ENCODE measurements at regions not wholly inside any gene's neighbourhood (a gene's known extent, or its start where the extent isn't known, plus 50 kb on each side); places are given as distances from the start of the nearest gene placed in this dataset.

DNA sequence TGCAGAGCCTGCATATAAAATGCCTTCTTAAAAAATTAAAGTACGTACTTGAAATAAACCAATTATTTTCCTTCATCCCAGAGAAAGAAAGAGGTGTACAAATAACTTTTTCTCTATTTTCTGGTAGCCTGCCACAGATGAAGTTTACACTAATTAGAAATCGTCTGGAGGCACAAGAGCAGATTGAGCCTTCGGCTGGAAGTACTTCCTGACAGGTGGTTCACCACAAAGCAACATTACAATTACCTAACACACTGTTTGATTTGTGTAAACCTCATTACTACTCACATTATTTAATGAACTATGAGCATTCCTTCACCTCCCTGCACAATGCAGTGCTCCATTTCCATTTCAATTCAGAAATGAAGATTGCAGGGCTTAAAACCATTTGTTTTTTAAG is 856.1 kb downstream of the SI start:
- Histone ChIP-seq H3K9me3 (peaks cover 0 to 9% of the 10 kb centered on the region in 2 donors), H3K36me3 (no peaks in the 10 kb centered on the region), H3K4me3 (no peak overlapping the region), H3K27ac (no peak overlapping the region), H3K4me1 (no peaks in the 10 kb centered on the region), H3K27me3 (no peaks in the 10 kb centered on the region)
- DNase-seq (no peak), ATAC-seq (no peak)
- TF ChIP-seq, protein P1, sequence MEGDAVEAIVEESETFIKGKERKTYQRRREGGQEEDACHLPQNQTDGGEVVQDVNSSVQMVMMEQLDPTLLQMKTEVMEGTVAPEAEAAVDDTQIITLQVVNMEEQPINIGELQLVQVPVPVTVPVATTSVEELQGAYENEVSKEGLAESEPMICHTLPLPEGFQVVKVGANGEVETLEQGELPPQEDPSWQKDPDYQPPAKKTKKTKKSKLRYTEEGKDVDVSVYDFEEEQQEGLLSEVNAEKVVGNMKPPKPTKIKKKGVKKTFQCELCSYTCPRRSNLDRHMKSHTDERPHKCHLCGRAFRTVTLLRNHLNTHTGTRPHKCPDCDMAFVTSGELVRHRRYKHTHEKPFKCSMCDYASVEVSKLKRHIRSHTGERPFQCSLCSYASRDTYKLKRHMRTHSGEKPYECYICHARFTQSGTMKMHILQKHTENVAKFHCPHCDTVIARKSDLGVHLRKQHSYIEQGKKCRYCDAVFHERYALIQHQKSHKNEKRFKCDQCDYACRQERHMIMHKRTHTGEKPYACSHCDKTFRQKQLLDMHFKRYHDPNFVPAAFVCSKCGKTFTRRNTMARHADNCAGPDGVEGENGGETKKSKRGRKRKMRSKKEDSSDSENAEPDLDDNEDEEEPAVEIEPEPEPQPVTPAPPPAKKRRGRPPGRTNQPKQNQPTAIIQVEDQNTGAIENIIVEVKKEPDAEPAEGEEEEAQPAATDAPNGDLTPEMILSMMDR (IDR thresholded peaks at IDR 0.05) = no peak
- intact Hi-C loops (cut with DNase I) = no loop called here

DNA sequence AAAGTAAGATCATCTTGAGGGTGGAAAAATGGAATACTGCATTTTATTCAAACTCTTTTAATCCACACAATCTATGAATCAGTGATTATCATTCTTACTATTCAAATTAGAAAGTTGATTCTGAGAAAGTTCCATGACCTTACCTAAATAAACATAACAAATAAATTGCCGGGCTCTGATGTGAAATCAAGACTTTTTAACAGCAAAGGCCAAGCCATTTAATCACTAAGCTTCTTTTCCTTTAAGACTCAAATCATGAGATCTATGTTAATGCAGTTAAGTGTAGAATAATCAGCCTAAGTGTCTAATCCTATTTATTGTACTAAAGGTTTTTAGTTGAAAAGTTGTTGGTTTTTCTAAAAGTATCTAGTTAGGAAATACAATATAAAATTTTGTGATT is 857.0 kb downstream of the SI start:
- no peak overlapping the region for H3K4me3 ChIP-seq
- H3K36me3 ChIP-seq = no peaks in the 10 kb centered on the region
- peaks cover 0 to 9% of the 10 kb centered on the region in 2 donors for H3K9me3 ChIP-seq
- intact Hi-C loops (cut with DNase I) = no loop called here
- H3K27ac ChIP-seq = no peak overlapping the region
- H3K27me3 ChIP-seq = no peaks in the 10 kb centered on the region
- ATAC-seq = no peak
- TF ChIP-seq, protein P1 (IDR thresholded peaks at IDR 0.05) = no peak
- no peaks in the 10 kb centered on the region for H3K4me1 ChIP-seq
- no peak for DNase-seq

DNA sequence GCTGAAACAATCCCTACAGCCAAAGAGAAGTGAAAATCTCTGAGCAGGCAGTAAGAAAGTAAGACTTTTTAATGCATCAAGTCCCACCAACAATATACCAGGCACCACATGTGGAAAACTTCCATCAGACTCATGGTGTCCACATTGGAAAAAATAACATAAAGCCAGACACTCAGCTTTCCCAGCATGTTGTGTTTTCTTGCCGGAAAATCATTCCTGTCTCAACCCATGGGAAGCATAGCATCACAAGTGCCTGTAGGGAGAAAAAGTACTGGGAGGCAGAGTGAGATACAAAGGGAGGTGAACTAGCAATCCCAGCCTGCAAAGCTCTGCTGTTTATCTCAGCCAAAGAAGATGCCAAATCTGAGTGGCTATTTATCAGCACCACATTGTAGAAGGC is 868.9 kb downstream of the SI start:
- peaks cover 0 to 6% of the 10 kb centered on the region in 2 donors for H3K9me3 ChIP-seq
- no peaks in the 10 kb centered on the region for H3K36me3 ChIP-seq
- TF ChIP-seq, protein P1 (IDR thresholded peaks at IDR 0.05) = no peak
- H3K27ac ChIP-seq = no peak overlapping the region
- H3K27me3 ChIP-seq = no peaks in the 10 kb centered on the region
- DNase-seq (no peak), ATAC-seq (no peak)
- intact Hi-C loops (cut with DNase I) = no loop called here
- no peaks in the 10 kb centered on the region for H3K4me1 ChIP-seq
- no peak overlapping the region for H3K4me3 ChIP-seq

DNA sequence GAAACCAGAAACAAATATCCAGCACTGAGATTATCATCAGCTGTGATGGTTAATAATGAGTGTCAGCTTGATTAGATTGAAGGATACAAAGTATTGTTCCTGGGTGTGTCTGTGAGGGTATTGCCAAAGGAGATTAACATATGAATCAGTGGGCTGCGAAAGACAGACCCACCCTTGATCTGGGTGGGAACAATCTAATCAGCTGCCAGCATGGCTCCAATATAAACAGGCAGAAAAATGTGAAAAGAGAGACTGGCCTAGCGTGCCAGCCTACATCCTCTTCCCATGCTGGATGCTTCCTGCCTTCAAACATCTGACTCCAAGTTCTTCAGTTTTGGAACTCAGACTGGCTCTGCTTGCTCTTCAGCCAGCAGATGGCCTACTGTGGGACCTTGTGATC is 869.5 kb downstream of the SI start:
- H3K27me3 ChIP-seq = no peaks in the 10 kb centered on the region
- ATAC-seq = no peak
- H3K36me3 ChIP-seq = no peaks in the 10 kb centered on the region
- H3K27ac ChIP-seq = no peak overlapping the region
- DNase-seq = no peak
- no peaks in the 10 kb centered on the region for H3K4me1 ChIP-seq
- TF ChIP-seq, protein P1 (IDR thresholded peaks at IDR 0.05) = no peak
- intact Hi-C loops (cut with DNase I) = no loop called here
- H3K9me3 ChIP-seq = peaks cover 0 to 5% of the 10 kb centered on the region in 2 donors
- H3K4me3 ChIP-seq = no peak overlapping the region

DNA sequence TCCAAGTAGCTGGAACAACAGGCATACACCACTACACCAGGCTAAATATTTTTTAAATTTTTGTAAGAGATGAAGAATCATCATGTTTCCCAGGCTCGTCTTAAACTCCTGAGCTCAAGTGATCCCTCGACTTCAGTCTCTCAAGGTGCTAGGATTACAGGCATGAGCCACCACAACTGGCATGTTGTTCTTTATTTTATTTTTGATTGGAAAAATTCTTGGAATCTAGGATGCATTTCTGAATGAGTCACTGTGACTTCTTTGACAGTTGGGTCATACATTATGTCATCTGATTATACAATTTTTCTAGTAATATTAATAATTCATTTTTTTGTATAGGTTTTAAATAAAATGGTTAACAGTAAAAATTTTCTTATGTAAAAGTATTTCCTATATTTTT is 870.2 kb downstream of the SI start:
- DNase-seq (no peak), ATAC-seq (no peak)
- H3K4me1 ChIP-seq = no peaks in the 10 kb centered on the region
- TF ChIP-seq, protein P1 (IDR thresholded peaks at IDR 0.05) = no peak
- H3K27me3 ChIP-seq = no peaks in the 10 kb centered on the region
- intact Hi-C loops (cut with DNase I) = no loop called here
- H3K9me3 ChIP-seq = peaks cover 0 to 5% of the 10 kb centered on the region in 2 donors
- no peaks in the 10 kb centered on the region for H3K36me3 ChIP-seq
- no peak overlapping the region for H3K27ac ChIP-seq
- no peak overlapping the region for H3K4me3 ChIP-seq

Measured in left lung (tissue), 4 donors.